HFFc6 (cell line): ENCODE measurements at regions not wholly inside any gene's neighbourhood (a gene's known extent, or its start where the extent isn't known, plus 50 kb on each side); places are given as distances from the start of the nearest gene placed in this dataset.

ENCODE experiments used
- DNase-seq: peaks from one replicate; pipeline ENCODE4 v3.0.0-alpha.2; 2018
- H3K27ac Mint-ChIP-seq: 2 replicates; pipeline ENCODE4 v1.8.0; 2020; ENCODE audit warnings: mild to moderate bottlenecking, mixed read lengths
- H3K27me3 Mint-ChIP-seq: 2 replicates; pipeline ENCODE4 v1.8.0; 2021; ENCODE audit warnings: mild to moderate bottlenecking, moderate library complexity, mixed read lengths; ENCODE audit not compliant: insufficient read depth
- H3K36me3 Mint-ChIP-seq: 2 replicates; pipeline ENCODE4 v1.8.0; 2021; ENCODE audit warnings: low read depth, mixed read lengths
- H3K4me1 Mint-ChIP-seq: 2 replicates; pipeline ENCODE4 v1.8.0; 2020; ENCODE audit warnings: low read depth, mixed read lengths
- H3K4me3 Mint-ChIP-seq: 2 replicates; pipeline ENCODE4 v1.8.0; 2020; ENCODE audit warnings: mild to moderate bottlenecking, moderate library complexity, mixed read lengths
- H3K9me3 Mint-ChIP-seq: 2 replicates; pipeline ENCODE4 v1.8.0; 2020; ENCODE audit warnings: mild to moderate bottlenecking, mixed read lengths
- TF ChIP-seq, protein P1 (sequence below): fragments of 200-600 bp; sonication (generic); IDR thresholded peaks from 2 replicates; pipeline ENCODE4 v1.5.0; 2021; ENCODE audit warnings: antibody characterized with exemption, mild to moderate bottlenecking

DNA sequence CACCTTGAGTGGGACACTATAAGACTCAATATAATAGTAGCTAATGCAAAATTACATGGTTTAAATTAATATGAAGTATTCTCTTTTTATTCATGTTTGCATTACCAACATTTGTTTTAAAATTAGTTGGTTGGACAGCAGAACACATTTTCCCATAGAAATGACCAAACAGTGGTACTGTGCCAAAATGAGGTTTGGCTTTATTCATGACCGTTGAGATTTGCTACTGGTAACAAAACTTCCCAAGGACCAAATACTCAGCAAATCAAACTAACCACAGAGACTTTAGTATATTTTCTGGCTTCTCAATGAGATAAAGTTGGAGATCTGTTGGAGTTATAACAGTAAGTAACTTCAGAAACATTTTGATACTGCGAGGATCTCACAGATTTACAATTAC lies 637.8 kb upstream of the MEF2C start:
- H3K27ac Mint-ChIP-seq = no peak overlapping the region
- H3K36me3 Mint-ChIP-seq = no peaks in the 10 kb centered on the region
- DNase-seq = no peak
- H3K4me1 Mint-ChIP-seq = no peaks in the 10 kb centered on the region
- H3K27me3 Mint-ChIP-seq = no peaks in the 10 kb centered on the region
- peaks cover 10% of the 10 kb centered on the region for H3K9me3 Mint-ChIP-seq
- no peak overlapping the region for H3K4me3 Mint-ChIP-seq
- TF ChIP-seq, protein P1, sequence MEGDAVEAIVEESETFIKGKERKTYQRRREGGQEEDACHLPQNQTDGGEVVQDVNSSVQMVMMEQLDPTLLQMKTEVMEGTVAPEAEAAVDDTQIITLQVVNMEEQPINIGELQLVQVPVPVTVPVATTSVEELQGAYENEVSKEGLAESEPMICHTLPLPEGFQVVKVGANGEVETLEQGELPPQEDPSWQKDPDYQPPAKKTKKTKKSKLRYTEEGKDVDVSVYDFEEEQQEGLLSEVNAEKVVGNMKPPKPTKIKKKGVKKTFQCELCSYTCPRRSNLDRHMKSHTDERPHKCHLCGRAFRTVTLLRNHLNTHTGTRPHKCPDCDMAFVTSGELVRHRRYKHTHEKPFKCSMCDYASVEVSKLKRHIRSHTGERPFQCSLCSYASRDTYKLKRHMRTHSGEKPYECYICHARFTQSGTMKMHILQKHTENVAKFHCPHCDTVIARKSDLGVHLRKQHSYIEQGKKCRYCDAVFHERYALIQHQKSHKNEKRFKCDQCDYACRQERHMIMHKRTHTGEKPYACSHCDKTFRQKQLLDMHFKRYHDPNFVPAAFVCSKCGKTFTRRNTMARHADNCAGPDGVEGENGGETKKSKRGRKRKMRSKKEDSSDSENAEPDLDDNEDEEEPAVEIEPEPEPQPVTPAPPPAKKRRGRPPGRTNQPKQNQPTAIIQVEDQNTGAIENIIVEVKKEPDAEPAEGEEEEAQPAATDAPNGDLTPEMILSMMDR = no peak

DNA sequence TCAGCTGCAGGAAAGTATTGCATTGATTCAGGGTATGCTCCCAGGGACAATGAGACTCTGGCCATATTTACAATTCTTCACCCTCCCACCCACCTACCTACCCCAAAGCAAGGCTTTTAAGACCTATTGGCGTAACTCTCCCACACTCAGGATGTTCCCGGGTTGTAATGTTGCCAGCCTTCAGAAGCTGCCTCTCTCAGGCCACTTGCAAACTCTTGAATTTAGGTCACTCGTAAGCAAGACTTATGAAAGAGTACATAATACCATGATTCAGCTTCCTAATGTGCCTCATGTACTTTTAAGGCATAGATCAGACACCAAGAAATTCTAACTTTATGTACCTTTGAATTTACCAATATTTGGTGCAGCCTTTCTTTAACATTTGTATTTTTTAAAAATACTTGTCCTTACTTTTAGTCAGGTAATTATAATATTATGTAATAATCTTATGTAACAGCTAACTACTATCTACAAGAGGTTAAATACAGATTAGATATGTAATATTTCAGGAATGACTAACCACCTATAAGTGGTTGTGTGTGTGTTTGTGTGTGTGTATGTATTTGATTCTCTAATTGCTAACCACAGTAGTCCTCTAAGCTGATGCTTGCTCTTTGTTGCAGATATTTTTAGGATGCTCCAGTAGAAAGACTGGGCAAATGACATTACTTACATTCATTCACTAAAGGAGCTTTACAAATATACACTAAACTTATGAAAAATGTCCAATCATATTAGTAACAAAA lies 630.5 kb upstream of the MEF2C start:
- Mint-ChIP-seq H3K4me3 (no peak overlapping the region), H3K36me3 (no peaks in the 10 kb centered on the region), H3K4me1 (no peaks in the 10 kb centered on the region), H3K27me3 (no peaks in the 10 kb centered on the region), H3K27ac (no peak overlapping the region), H3K9me3 (0 out of 2 replicates have a peak, but pooled peaks cover 3% of the 10 kb centered on the region)
- TF ChIP-seq, protein P1 = no peak
- no peak for DNase-seq

DNA sequence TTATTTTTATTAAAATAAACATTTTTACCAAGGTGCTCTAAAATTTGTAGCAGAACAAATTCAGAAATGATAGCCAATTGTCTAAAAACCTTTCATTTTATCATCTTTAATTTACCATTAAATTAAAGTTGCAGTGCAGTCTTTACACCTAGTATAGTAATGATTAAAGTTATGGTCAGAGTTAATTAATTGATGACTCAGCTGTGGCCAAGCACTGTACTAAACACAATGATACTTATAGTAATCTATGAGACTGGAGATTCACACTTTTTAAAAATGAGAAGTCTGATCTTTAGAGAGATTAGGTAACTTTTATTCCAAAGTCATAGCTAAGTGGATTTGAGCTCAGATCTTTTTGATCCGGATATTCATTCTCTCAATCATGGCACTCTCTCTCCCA lies 621.1 kb upstream of the MEF2C start:
- H3K4me3 Mint-ChIP-seq = no peak overlapping the region
- no peak for DNase-seq
- no peak overlapping the region for H3K27ac Mint-ChIP-seq
- H3K4me1 Mint-ChIP-seq = no peaks in the 10 kb centered on the region
- peaks cover 2% of the 10 kb centered on the region; the same call in 1 of the 2 replicates for H3K27me3 Mint-ChIP-seq
- no peaks in the 10 kb centered on the region for H3K9me3 Mint-ChIP-seq
- H3K36me3 Mint-ChIP-seq = no peaks in the 10 kb centered on the region
- TF ChIP-seq, protein P1 = no peak

DNA sequence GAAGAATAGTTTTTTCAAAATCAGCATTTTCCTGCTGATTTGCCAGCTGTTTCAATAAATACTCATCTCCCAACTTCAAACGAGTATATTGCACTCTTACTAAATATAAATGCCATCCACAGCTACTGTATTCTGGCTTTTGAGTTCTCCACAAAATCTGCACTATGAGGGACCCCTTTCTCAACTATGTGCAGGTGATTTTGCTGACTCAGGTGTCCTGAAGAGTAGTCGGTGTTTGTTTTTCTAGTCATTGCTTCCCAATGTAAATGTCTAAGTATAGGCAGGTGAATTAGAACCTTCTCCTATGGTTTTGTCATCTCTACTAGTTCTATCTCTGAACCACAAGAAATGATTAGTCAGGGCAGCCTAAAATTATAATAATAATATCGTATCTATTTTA lies 616.8 kb upstream of the MEF2C start:
- H3K27ac Mint-ChIP-seq = no peak overlapping the region
- no peaks in the 10 kb centered on the region for H3K9me3 Mint-ChIP-seq
- DNase-seq = no peak
- peaks cover 2% of the 10 kb centered on the region; the same call in 1 of the 2 replicates for H3K27me3 Mint-ChIP-seq
- H3K36me3 Mint-ChIP-seq = no peaks in the 10 kb centered on the region
- H3K4me1 Mint-ChIP-seq = no peaks in the 10 kb centered on the region
- no peak overlapping the region for H3K4me3 Mint-ChIP-seq
- TF ChIP-seq, protein P1 = no peak

DNA sequence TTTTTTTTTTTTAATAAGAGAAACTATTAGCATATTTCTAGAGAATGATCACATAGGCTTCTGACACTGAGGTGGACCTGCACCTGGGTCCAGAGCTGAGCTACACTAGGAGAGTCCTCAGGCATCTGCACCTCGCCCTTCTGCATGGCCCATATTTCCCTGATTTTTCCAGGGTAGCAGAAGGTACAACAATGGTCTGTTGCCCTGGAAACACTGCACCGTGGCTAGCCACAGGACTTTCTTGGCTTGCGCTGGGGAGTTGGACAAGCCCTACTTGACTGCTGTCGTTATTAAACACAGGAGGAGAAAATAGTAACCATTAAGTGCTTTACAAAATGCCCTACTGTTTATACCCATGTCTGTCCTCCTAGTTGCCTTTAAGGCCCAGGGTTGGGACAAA lies 615.7 kb upstream of the MEF2C start:
- no peak overlapping the region for H3K4me3 Mint-ChIP-seq
- TF ChIP-seq, protein P1 = no peak
- peaks cover 2% of the 10 kb centered on the region; the same call in 1 of the 2 replicates for H3K27me3 Mint-ChIP-seq
- H3K4me1 Mint-ChIP-seq = no peaks in the 10 kb centered on the region
- no peak overlapping the region for H3K27ac Mint-ChIP-seq
- DNase-seq = no peak
- no peaks in the 10 kb centered on the region for H3K9me3 Mint-ChIP-seq
- no peaks in the 10 kb centered on the region for H3K36me3 Mint-ChIP-seq
